Suprapubic skin (tissue), 4 donors: ENCODE measurements at regions not wholly inside any gene's neighbourhood (a gene's known extent, or its start where the extent isn't known, plus 50 kb on each side); places are given as distances from the start of the nearest gene placed in this dataset.

Source experiments
- DNase-seq, 2 donors: peaks; one replicate each; pipeline ENCODE4 v3.0.0-alpha.2; 2019; ENCODE audit warnings: low spot score in 2 of 2
- H3K27ac ChIP-seq: fragments of 200-600 bp; sonication (generic); one replicate; pipeline ENCODE4 v1.5.1; 2019
- H3K27me3 ChIP-seq: fragments of 200-600 bp; sonication (generic); one replicate; pipeline ENCODE4 v1.5.1; 2019
- H3K36me3 ChIP-seq: fragments of 200-600 bp; sonication (generic); one replicate; pipeline ENCODE4 v1.5.1; 2019
- H3K4me1 ChIP-seq: fragments of 200-600 bp; sonication (generic); one replicate; pipeline ENCODE4 v1.5.1; 2019
- H3K4me3 ChIP-seq: fragments of 200-600 bp; sonication (generic); one replicate; pipeline ENCODE4 v1.5.1; 2019; ENCODE audit warnings: mild to moderate bottlenecking
- H3K9me3 ChIP-seq: fragments of 200-600 bp; sonication (generic); one replicate; pipeline ENCODE4 v1.5.1; 2019
- EP300 ChIP-seq: sonication (generic); formaldehyde crosslinking; IDR thresholded peaks from one replicate; pipeline ENCODE4 v1.6.1; 2017; ENCODE audit warnings: antibody characterized with exemption
- POLR2A ChIP-seq, 2 donors: fragments of 450-650 bp; IDR thresholded peaks; one replicate each; pipeline ENCODE4 v1.6.1; 2017; ENCODE audit warnings: antibody characterized with exemption in 2 of 2, mild to moderate bottlenecking in 2 of 2, moderate library complexity in 2 of 2
- POLR2AphosphoS5 ChIP-seq, 3 donors: sonication (generic); formaldehyde crosslinking; IDR thresholded peaks; one replicate each; pipeline ENCODE4 v1.6.1; 2017; ENCODE audit warnings: antibody characterized with exemption in 3 of 3
- WGBS: methylation state at CpG from one replicate; pipeline ENCODE4 v1.1.5; 2018; 5-methylcytosine and 5-hydroxymethylcytosine counted together
- TF ChIP-seq, protein P1 (sequence below), 2 donors: fragments of 200-600 bp in 1 of 2; fragments of 450-650 bp in 1 of 2; sonication (generic) in 1 of 2; IDR thresholded peaks; one replicate each; pipeline ENCODE4 v1.5.1; 2016 to 2019; ENCODE audit warnings: antibody characterized with exemption in 2 of 2, mild to moderate bottlenecking in 1 of 2, moderate library complexity in 1 of 2

DNA sequence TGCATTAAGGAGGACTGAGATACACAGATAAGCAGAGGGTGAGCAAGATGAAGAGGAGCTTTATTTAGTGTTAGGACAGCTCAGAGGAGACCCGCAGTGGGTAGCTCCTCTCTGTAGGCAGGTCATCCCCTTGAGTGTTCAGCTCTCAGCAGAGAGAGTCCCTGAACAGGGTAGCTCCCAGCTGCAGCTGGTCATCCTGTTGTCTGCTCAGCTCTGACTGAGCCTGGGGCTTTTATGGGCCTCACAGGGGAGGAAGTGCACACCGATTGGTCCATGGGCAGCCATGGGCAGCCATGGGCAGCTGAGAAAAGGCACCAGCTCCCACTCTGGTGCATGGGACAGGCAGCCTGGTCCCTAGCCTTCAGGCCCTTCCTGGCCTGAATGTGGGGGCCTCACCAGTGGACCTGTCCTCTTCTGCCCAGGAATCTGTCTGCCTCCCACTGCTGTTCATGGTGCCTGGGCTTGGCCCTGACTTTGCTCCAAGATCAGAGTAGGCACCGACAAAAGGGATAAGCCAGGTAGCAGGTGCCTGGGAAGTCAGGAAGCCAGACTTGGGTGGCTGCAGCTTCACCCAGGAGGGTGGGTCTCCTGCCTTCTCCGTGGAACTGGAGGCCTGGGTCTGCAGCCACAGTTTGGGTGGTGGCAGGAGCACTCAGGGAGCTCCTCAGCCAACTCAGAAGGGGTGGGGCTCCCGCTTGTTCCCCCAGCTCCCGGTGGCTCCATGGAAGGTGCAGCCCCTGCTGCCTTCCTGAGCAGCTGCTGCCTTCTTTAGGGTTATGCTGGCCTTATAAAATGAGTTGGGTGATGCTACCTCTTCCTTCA is 54.7 kb downstream of the MYEOV start:
- no peak for TF ChIP-seq POLR2A (IDR thresholded peaks at IDR 0.05)
- TF ChIP-seq, protein P1, sequence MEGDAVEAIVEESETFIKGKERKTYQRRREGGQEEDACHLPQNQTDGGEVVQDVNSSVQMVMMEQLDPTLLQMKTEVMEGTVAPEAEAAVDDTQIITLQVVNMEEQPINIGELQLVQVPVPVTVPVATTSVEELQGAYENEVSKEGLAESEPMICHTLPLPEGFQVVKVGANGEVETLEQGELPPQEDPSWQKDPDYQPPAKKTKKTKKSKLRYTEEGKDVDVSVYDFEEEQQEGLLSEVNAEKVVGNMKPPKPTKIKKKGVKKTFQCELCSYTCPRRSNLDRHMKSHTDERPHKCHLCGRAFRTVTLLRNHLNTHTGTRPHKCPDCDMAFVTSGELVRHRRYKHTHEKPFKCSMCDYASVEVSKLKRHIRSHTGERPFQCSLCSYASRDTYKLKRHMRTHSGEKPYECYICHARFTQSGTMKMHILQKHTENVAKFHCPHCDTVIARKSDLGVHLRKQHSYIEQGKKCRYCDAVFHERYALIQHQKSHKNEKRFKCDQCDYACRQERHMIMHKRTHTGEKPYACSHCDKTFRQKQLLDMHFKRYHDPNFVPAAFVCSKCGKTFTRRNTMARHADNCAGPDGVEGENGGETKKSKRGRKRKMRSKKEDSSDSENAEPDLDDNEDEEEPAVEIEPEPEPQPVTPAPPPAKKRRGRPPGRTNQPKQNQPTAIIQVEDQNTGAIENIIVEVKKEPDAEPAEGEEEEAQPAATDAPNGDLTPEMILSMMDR (IDR thresholded peaks at IDR 0.05) = no peak
- no peak for TF ChIP-seq EP300
- TF ChIP-seq POLR2AphosphoS5 (IDR thresholded peaks at IDR 0.05) = no peak

GRCh38 chr11:69350040-69350439 is 56.1 kb downstream of the MYEOV start:
- WGBS = 87% methylated on average over 1 of the region's 1 CpG
- Histone ChIP-seq H3K9me3 (no peaks in the 10 kb centered on the region), H3K27me3 (no peaks in the 10 kb centered on the region), H3K27ac (no peak overlapping the region), H3K36me3 (no peaks in the 10 kb centered on the region), H3K4me1 (no peaks in the 10 kb centered on the region), H3K4me3 (no peak overlapping the region)
- TF ChIP-seq, protein P1 (IDR thresholded peaks at IDR 0.05) = no peak
- no peak for DNase-seq

More for the DNA sequence above, 54.7 kb downstream of the MYEOV start:
- DNase-seq = peak in 1 of 2 donors; percentile 24
- H3K27me3 ChIP-seq = no peaks in the 10 kb centered on the region
- WGBS = 80% methylated on average over 3 of the region's 6 CpGs
- no peaks in the 10 kb centered on the region for H3K4me1 ChIP-seq
- H3K4me3 ChIP-seq = no peak overlapping the region
- no peaks in the 10 kb centered on the region for H3K9me3 ChIP-seq
- H3K27ac ChIP-seq = no peak overlapping the region
- H3K36me3 ChIP-seq = no peaks in the 10 kb centered on the region

- no peak overlapping the region for H3K27ac ChIP-seq
- H3K9me3 ChIP-seq = no peaks in the 10 kb centered on the region
- no peaks in the 10 kb centered on the region for H3K36me3 ChIP-seq
- no peak for TF ChIP-seq POLR2AphosphoS5 (IDR thresholded peaks at IDR 0.05)
- no peak for TF ChIP-seq EP300
- no peak for TF ChIP-seq POLR2A (IDR thresholded peaks at IDR 0.05)
- TF ChIP-seq, protein P1 (IDR thresholded peaks at IDR 0.05) = no peak
- H3K4me3 ChIP-seq = no peak overlapping the region
- H3K4me1 ChIP-seq = no peaks in the 10 kb centered on the region
- no peaks in the 10 kb centered on the region for H3K27me3 ChIP-seq
- no peak for DNase-seq
These were observed 56.6 kb downstream of the MYEOV start for GRCh38 chr11:69350596-69350995.

GRCh38 chr11:69351460-69351859 is 57.5 kb downstream of the MYEOV start:
- Histone ChIP-seq H3K9me3 (no peaks in the 10 kb centered on the region), H3K4me1 (no peaks in the 10 kb centered on the region), H3K27ac (no peak overlapping the region), H3K36me3 (no peaks in the 10 kb centered on the region), H3K27me3 (no peaks in the 10 kb centered on the region), H3K4me3 (no peak overlapping the region)
- TF ChIP-seq, protein P1 (IDR thresholded peaks at IDR 0.05) = no peak
- TF ChIP-seq POLR2AphosphoS5 (IDR thresholded peaks at IDR 0.05) (no peak), POLR2A (IDR thresholded peaks at IDR 0.05) (no peak), EP300 (no peak)
- DNase-seq = no peak

DNA sequence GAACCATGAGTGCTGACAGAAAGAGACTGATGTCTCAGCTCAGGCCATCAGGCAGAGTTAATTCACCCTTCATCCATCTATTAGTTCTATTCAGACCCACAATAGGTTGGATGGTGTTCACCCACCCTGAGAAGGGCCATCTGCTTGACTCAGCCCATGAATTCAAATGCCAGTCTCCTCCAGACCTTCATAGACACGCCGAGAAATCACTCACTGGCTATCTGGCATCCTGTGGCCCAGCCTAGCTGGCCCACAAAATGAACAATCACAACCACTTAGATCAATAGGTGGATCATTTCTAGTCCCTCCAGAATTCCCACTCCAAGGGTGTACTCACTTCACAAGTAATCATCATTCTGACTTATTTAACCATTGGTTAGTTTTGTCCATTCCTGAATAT is 58.2 kb downstream of the MYEOV start:
- H3K27me3 ChIP-seq = no peaks in the 10 kb centered on the region
- H3K36me3 ChIP-seq = no peaks in the 10 kb centered on the region
- no peaks in the 10 kb centered on the region for H3K4me1 ChIP-seq
- WGBS = 100% methylated on average over 2 of the region's 2 CpGs
- H3K9me3 ChIP-seq = no peaks in the 10 kb centered on the region
- no peak for DNase-seq
- no peak overlapping the region for H3K27ac ChIP-seq
- no peak for TF ChIP-seq POLR2A (IDR thresholded peaks at IDR 0.05)
- TF ChIP-seq, protein P1 (IDR thresholded peaks at IDR 0.05) = no peak
- TF ChIP-seq EP300 = no peak
- TF ChIP-seq POLR2AphosphoS5 (IDR thresholded peaks at IDR 0.05) = no peak
- no peak overlapping the region for H3K4me3 ChIP-seq
